ENCODE measurements at regions not wholly inside any gene's neighbourhood (a gene's known extent, or its start where the extent isn't known, plus 50 kb on each side); places are given as distances from the start of the nearest gene placed in this dataset.

DNA sequence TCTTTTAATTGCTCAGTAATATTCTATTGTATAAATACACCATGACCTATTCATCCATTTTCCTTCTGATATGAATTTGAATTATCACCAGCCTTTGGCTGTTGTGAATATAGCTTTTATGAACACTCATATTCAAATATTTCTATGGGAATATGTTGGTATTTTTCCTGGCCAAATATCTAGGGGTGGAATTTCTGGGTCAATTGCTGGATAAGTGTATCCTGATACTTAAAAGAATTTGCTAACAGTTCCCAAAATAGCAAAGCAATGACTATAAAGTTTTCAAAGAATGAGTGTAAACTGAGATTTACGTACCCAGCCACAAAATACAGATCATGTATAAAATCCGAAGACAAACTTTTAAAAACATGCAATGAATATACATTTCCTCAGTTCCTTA is 148.7 kb upstream of the CLEC14A start:
- H3K4me3 ChIP-seq (ENCODE audit: low read depth, low read length), result no peak overlapping the region
- in situ Hi-C loops (cut with HindIII; ENCODE audit: low sequenced_read_pairs), result no loop called here
- peak; percentile 40 for DNase-seq (ENCODE audit: low read depth, low spot score)
- TF ChIP-seq, protein P1, sequence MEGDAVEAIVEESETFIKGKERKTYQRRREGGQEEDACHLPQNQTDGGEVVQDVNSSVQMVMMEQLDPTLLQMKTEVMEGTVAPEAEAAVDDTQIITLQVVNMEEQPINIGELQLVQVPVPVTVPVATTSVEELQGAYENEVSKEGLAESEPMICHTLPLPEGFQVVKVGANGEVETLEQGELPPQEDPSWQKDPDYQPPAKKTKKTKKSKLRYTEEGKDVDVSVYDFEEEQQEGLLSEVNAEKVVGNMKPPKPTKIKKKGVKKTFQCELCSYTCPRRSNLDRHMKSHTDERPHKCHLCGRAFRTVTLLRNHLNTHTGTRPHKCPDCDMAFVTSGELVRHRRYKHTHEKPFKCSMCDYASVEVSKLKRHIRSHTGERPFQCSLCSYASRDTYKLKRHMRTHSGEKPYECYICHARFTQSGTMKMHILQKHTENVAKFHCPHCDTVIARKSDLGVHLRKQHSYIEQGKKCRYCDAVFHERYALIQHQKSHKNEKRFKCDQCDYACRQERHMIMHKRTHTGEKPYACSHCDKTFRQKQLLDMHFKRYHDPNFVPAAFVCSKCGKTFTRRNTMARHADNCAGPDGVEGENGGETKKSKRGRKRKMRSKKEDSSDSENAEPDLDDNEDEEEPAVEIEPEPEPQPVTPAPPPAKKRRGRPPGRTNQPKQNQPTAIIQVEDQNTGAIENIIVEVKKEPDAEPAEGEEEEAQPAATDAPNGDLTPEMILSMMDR (IDR thresholded peaks at IDR 0.05; ENCODE audit: low read depth, low read length), result no peak

- TF ChIP-seq, protein P1 (IDR thresholded peaks at IDR 0.05; ENCODE audit: low read depth, low read length), result no peak
- in situ Hi-C loops (cut with HindIII; ENCODE audit: low sequenced_read_pairs), result no loop called here
- peak; percentile 76 for DNase-seq (ENCODE audit: low read depth, low spot score)
- H3K4me3 ChIP-seq (ENCODE audit: low read depth, low read length), result no peak overlapping the region
Measured at GRCh38 chr14:38404100-38404541, 148.2 kb upstream of the CLEC14A start.

- no peak overlapping the region for H3K4me3 ChIP-seq (ENCODE audit: low read depth, low read length)
- in situ Hi-C loops (cut with HindIII; ENCODE audit: low sequenced_read_pairs), result no loop called here
- TF ChIP-seq, protein P1 (IDR thresholded peaks at IDR 0.05; ENCODE audit: low read depth, low read length), result no peak
- DNase-seq (ENCODE audit: low read depth, low spot score), result no peak
Measured at GRCh38 chr14:38400751-38401150, 144.9 kb upstream of the CLEC14A start.

DNA sequence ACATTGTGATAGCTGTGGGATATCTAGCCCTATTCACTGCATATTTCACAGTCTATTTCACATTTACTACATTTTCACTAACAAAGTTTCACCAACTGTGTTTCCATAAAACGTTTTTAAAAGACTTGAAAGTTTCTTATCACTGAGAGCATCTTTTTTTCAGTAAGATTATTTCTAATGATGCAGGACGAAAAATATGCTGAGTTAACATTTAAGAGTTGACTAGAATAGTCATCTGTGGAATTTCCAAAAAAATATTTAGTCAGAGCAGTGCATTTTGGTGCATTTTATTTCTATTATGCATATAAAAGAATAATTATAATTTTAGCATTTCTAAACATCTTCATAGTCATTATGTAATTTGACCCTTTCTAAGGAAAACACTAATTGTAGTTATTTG is 143.8 kb upstream of the CLEC14A start:
- DNase-seq (ENCODE audit: low read depth, low spot score), result no peak
- TF ChIP-seq, protein P1 (IDR thresholded peaks at IDR 0.05; ENCODE audit: low read depth, low read length), result no peak
- H3K4me3 ChIP-seq (ENCODE audit: low read depth, low read length), result no peak overlapping the region
- in situ Hi-C loops (cut with HindIII; ENCODE audit: low sequenced_read_pairs), result no loop called here

DNA sequence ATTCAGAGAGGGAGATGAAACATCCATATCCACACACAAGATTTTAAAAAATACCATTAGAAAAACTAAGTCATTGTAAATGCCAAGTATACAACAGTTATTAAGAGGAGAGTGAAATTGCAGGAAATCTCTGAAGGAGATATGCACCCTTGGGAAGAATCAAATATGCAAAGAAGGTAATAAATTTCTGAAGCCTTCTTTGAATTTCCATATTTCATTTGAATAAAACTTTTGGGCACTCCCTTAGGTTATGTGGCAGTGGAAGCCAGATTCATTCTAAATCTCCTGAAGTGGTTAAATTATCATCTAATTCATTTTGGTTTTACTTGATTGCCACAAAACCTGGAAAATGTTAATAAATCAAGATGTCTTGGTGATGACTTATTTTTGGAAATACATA is 138.9 kb upstream of the CLEC14A start:
- in situ Hi-C loops (cut with HindIII; ENCODE audit: low sequenced_read_pairs), result no loop called here
- TF ChIP-seq, protein P1 (IDR thresholded peaks at IDR 0.05; ENCODE audit: low read depth, low read length), result no peak
- DNase-seq (ENCODE audit: low read depth, low spot score), result no peak

DNA sequence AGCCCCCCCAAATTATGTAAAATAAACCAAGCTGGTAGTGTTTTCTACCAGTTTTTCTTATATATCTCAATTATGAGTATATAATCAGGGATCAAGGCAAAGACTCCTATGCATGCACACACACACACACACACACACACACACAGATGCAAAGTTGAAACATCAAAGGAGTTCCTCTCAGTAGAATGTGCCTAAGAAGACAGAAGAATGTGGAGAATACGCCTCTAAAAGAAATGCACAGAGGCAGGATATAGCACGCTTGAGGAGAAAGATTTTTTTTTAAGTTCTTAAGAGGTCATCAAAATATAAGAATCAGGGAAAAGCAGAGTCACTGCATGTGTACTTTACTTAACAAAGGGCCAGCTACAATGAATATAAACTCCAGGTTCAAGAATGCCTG is 138.2 kb upstream of the CLEC14A start:
- H3K4me3 ChIP-seq (ENCODE audit: low read depth, low read length), result no peak overlapping the region
- in situ Hi-C loops (cut with HindIII; ENCODE audit: low sequenced_read_pairs), result no loop called here
- TF ChIP-seq, protein P1 (IDR thresholded peaks at IDR 0.05; ENCODE audit: low read depth, low read length), result no peak
- no peak for DNase-seq (ENCODE audit: low read depth, low spot score)

More for the DNA sequence above, 138.9 kb upstream of the CLEC14A start:
- no peak overlapping the region for H3K4me3 ChIP-seq (ENCODE audit: low read depth, low read length)

GRCh38 chr14:38391334-38391733 is 135.4 kb upstream of the CLEC14A start:
- TF ChIP-seq, protein P1 (IDR thresholded peaks at IDR 0.05; ENCODE audit: low read depth, low read length), result no peak
- in situ Hi-C loops (cut with HindIII; ENCODE audit: low sequenced_read_pairs), result no loop called here
- H3K4me3 ChIP-seq (ENCODE audit: low read depth, low read length), result no peak overlapping the region
- DNase-seq (ENCODE audit: low read depth, low spot score), result peak; percentile 60
